ENCODE measurements at regions not wholly inside any gene's neighbourhood (a gene's known extent, or its start where the extent isn't known, plus 50 kb on each side); places are given as distances from the start of the nearest gene placed in this dataset.
"Not testable (repeated sequence)": the region's sequence is repeated elsewhere in the genome, so short reads cannot be mapped to it uniquely, and the experiment has no call there.

DNA sequence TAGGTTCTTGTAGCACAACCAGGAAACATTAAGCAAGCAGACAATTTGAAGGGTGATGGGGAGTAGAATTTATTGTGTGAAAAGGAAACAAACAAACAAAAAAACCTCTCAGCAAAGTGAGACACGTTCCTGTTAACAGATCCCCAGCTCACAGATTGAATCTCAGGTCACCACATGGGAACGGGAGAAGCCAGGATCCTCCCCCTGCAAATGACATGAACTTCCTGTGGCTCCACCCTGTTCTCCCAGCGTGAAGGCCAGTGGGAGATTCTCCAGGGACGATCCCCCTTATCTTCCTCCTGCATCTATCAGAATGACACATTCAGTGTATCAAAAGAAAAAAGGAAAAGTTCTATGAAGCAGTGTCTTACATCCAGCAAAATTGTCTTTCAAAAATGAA, 1488.1 kb downstream of the OTOL1 start:
- H3K27ac ChIP-seq (ENCODE audit: low read depth, low read length) = no peak overlapping the region
- CTCF ChIA-PET = no interaction called here
- no peaks in the 10 kb centered on the region for H3K27me3 ChIP-seq (ENCODE audit: control insufficient read depth, insufficient read depth, low read length)
- DNase-seq (ENCODE audit: low read depth, low spot score) = no peak
- TF ChIP-seq, protein P1, sequence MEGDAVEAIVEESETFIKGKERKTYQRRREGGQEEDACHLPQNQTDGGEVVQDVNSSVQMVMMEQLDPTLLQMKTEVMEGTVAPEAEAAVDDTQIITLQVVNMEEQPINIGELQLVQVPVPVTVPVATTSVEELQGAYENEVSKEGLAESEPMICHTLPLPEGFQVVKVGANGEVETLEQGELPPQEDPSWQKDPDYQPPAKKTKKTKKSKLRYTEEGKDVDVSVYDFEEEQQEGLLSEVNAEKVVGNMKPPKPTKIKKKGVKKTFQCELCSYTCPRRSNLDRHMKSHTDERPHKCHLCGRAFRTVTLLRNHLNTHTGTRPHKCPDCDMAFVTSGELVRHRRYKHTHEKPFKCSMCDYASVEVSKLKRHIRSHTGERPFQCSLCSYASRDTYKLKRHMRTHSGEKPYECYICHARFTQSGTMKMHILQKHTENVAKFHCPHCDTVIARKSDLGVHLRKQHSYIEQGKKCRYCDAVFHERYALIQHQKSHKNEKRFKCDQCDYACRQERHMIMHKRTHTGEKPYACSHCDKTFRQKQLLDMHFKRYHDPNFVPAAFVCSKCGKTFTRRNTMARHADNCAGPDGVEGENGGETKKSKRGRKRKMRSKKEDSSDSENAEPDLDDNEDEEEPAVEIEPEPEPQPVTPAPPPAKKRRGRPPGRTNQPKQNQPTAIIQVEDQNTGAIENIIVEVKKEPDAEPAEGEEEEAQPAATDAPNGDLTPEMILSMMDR (IDR thresholded peaks at IDR 0.05; ENCODE audit: low read depth, low read length) = no peak
- no peak overlapping the region for H3K4me3 ChIP-seq (ENCODE audit: low read depth, low read length)
- POLR2A ChIA-PET = no interaction called here
- no peaks in the 10 kb centered on the region; the same call in 1 of the 2 replicates for H3K9me3 ChIP-seq (ENCODE audit: control insufficient read depth, insufficient read depth, low read length)

DNA sequence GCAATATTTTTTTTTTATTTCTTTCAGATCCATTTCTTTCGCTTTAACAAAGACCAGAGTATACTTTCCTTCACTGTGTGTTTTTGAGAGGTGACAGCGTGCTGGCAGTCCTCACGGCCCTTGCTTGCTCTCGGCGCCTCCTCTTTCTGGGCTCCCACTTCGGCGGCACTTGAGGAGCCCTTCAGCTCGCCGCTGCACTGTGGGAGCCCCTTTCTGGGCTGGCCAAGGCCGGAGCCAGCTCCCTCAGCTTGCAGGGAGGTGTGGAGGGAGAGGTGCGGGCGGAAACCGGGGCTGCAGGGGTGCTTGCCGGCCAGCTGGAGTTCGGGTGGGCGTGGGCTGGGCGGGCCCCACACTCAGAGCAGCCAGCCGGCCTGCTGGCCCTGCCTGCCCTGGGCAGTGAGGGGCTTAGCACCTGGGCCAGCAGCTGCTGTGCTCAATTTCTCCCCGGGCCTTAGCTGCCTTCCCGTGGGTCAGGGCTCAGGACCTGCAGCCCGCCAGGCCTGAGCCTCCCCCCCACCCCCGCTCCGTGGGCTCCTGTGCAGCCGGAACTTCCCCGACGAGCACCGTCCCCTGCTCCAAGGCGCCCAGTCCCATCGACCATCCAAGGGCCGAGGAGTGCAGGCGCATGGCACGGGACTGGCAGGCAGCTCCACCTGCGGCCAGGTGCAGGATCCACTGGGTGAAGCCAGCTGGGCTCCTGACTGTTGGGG, 1490.6 kb downstream of the OTOL1 start:
- POLR2A ChIA-PET; CTCF ChIA-PET; DNase-seq (ENCODE audit: low read depth, low spot score); H3K9me3 ChIP-seq (ENCODE audit: control insufficient read depth, insufficient read depth, low read length); H3K27me3 ChIP-seq (ENCODE audit: control insufficient read depth, insufficient read depth, low read length); H3K27ac ChIP-seq (ENCODE audit: low read depth, low read length); H3K4me3 ChIP-seq (ENCODE audit: low read depth, low read length): not testable (repeated sequence)

DNA sequence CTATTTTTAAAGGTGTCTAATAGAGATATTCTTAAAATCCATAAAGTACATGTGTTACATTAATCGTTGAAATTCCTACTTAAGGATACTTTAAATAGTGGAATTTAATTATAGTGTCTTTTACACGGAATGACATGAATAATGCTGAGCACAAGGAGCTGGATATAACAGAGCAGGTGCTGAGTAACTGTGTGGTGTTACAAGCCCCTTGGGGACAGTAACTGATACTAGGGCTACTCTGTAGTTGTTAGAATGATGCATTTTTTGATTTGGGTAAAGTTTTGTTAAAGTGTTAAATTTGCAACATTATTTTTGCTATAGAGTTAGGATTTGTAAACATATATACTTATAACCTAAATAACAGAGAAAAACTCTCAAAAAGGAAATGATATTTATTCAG, 1496.1 kb downstream of the OTOL1 start:
- no peak for DNase-seq (ENCODE audit: low read depth, low spot score)
- Histone ChIP-seq H3K27ac (ENCODE audit: low read depth, low read length) (no peak overlapping the region), H3K9me3 (ENCODE audit: control insufficient read depth, insufficient read depth, low read length) (no peaks in the 10 kb centered on the region), H3K4me3 (ENCODE audit: low read depth, low read length) (no peak overlapping the region), H3K27me3 (ENCODE audit: control insufficient read depth, insufficient read depth, low read length) (no peaks in the 10 kb centered on the region)
- TF ChIP-seq, protein P1 (IDR thresholded peaks at IDR 0.05; ENCODE audit: low read depth, low read length) = no peak
- POLR2A ChIA-PET = no interaction called here
- CTCF ChIA-PET = no interaction called here

DNA sequence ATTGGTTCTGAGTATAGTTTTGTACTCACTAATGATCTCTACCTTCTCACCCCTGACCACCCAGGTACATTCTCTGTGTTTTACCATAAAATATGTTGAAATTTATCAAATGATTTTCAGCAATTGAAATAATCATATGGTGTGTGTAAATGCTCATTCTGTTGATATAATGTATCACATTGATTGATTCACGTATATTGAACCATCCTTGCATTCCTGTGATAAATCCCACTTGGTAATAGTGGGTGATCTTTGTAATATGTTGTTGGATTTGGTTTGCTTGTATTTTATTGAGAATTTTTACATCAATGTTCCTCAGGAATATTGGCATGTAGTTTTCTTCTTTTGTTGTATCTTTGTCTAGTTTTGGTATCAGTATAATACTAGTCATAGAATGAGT, 1497.6 kb downstream of the OTOL1 start:
- ChIA-PET CTCF (no interaction called here), POLR2A (no interaction called here)
- Histone ChIP-seq H3K9me3 (ENCODE audit: control insufficient read depth, insufficient read depth, low read length) (no peaks in the 10 kb centered on the region), H3K27me3 (ENCODE audit: control insufficient read depth, insufficient read depth, low read length) (no peaks in the 10 kb centered on the region), H3K27ac (ENCODE audit: low read depth, low read length) (no peak overlapping the region), H3K4me3 (ENCODE audit: low read depth, low read length) (no peak overlapping the region)
- no peak for DNase-seq (ENCODE audit: low read depth, low spot score)
- TF ChIP-seq, protein P1 (IDR thresholded peaks at IDR 0.05; ENCODE audit: low read depth, low read length) = no peak

DNA sequence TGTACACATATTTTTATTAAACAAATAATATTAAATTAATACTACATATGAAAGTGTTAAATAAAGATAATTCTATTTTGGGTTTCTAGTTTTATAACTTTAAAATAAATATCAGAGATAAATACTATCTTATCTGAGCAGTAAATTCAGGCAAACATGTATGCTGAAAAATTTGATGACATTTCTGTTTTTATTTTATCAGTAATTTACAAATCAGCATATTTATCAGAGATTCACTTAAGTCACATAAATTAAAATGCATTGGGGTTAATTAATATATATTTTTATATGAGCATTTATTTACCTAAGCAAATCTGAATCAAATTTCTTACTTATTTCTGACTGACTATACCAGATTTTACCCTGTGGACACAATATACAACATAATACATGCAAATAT, 1499.8 kb downstream of the OTOL1 start:
- Histone ChIP-seq H3K27me3 (ENCODE audit: control insufficient read depth, insufficient read depth, low read length) (no peaks in the 10 kb centered on the region), H3K9me3 (ENCODE audit: control insufficient read depth, insufficient read depth, low read length) (no peaks in the 10 kb centered on the region), H3K27ac (ENCODE audit: low read depth, low read length) (no peak overlapping the region), H3K4me3 (ENCODE audit: low read depth, low read length) (no peak overlapping the region)
- ChIA-PET POLR2A (no interaction called here), CTCF (no interaction called here)
- no peak for DNase-seq (ENCODE audit: low read depth, low spot score)
- TF ChIP-seq, protein P1 (IDR thresholded peaks at IDR 0.05; ENCODE audit: low read depth, low read length) = no peak
